Heart left ventricle (tissue), 16 donors: ENCODE measurements at regions not wholly inside any gene's neighbourhood (a gene's known extent, or its start where the extent isn't known, plus 50 kb on each side); places are given as distances from the start of the nearest gene placed in this dataset.
A peak's percentile ranks its signal among the peaks of the same experiment; 100 is the strongest.

Source experiments
- ATAC-seq, 4 donors: fragments of 200-7000 bp; cut with Tn5 transposase; one replicate each; pipeline ENCODE4 v1.9.1; 2020 to 2022; ENCODE audit warnings: moderate library complexity in 4 of 4, mild to moderate bottlenecking in 3 of 4, moderate number of reproducible peaks in 1 of 4
- DNase-seq, 5 donors: peaks; one replicate each; pipeline ENCODE4 v3.0.0-alpha.2; 2020
- H3K27ac ChIP-seq, 12 donors: fragments of 200-600 bp; sonication (generic) in 4 of 12; one replicate each; pipeline versions ENCODE4 v1.5.0 to v1.8.0; 2016 to 2022; ENCODE audit warnings: mild to moderate bottlenecking in 2 of 12
- H3K27me3 ChIP-seq, 9 donors: fragments of 200-600 bp; sonication (generic) in 2 of 9; one replicate each; pipeline versions ENCODE4 v1.5.1 to v1.8.0; 2016 to 2022; ENCODE audit warnings: mild to moderate bottlenecking in 3 of 9
- H3K36me3 ChIP-seq, 9 donors: fragments of 200-600 bp; sonication (generic) in 2 of 9; one replicate each; pipeline versions ENCODE4 v1.5.0 to v1.8.0; 2018 to 2022; ENCODE audit warnings: mild to moderate bottlenecking in 2 of 9
- H3K4me1 ChIP-seq, 12 donors: fragments of 200-600 bp; sonication (generic) in 4 of 12; one replicate each; pipeline versions ENCODE4 v1.5.0 to v1.8.0; 2016 to 2022; ENCODE audit warnings: mild to moderate bottlenecking in 3 of 12
- H3K4me3 ChIP-seq, 12 donors: fragments of 200-600 bp; sonication (generic) in 4 of 12; one replicate each; pipeline versions ENCODE4 v1.5.0 to v1.8.0; 2017 to 2022; ENCODE audit warnings: mild to moderate bottlenecking in 9 of 12, moderate library complexity in 4 of 12
- H3K9me3 ChIP-seq, 12 donors: fragments of 200-600 bp; sonication (generic) in 4 of 12; one replicate each; pipeline versions ENCODE4 v1.5.0 to v1.8.0; 2016 to 2022; ENCODE audit warnings: mild to moderate bottlenecking in 1 of 12
- CTCF ChIP-seq, 12 donors: fragments of 200-600 bp; sonication (generic) in 4 of 12; IDR thresholded peaks; one replicate each; pipeline versions ENCODE4 v1.5.0 to v1.8.0; 2018 to 2022; ENCODE audit warnings: antibody characterized with exemption in 12 of 12, mild to moderate bottlenecking in 5 of 12
- POLR2A ChIP-seq, 2 donors: fragments of 450-650 bp; IDR thresholded peaks; one replicate each; pipeline ENCODE4 v1.6.1; 2017; ENCODE audit warnings: antibody characterized with exemption in 2 of 2, mild to moderate bottlenecking in 2 of 2, moderate library complexity in 2 of 2
- whole genome bisulfite sequencing, 4 donors: extraction: QIAGEN DNeasy Blood & Tissue Kit in 2 of 4; methylation state at CpG; one replicate each; pipeline versions ENCODE4 v1.1.5 to v1.1.7; 2013 to 2018; 5-methylcytosine and 5-hydroxymethylcytosine counted together
- intact Hi-C, 10 donors: fragments of 100-400 bp; cut with DNase I; formaldehyde crosslinking; loops; one replicate each; pipeline versions ENCODE4 v1.11.1 to v1.14.2; 2022
- donor health status: ischemic (EF 13 %, LVEDD 7.1; RV severe dilation, severe dysfunction).
- donor health status: healthy with polysubstance abuse.
- donor health status: DM: no; HTN: yes; CAD: no.
- donor health status: DM: no; HTN: no; CAD: no.
- donor health status: ischemic (EF 25% LVEDD 6.9; RV normal size, moderate dysfunction).
- donor health status: ischemic (EF 25% LVEDD 5.7; RV mildly dilated, moderate dysfunction).
- donor health status: healthy.
- donor health status: DM: yes; HTN: yes; CAD: no.
- donor health status: ischemic (EF 35%, LVEDD 5.7; RV mildly dilated, moderate dysfunction).
- donor health status: nonischemic (EF 11% LVEDD 7.7; RV severe dilation, severe dysfunction).
- donor health status: DM: yes; HTN: yes; CAD: no.
- donor health status: PGD.
- donor health status: ischemic (EF 29% LVEDD 5.4; RV normal size, mild dysfunction).
- donor health status: nonischemic (EF 23%, LVEDD 6.1; RV moderate dilation, normal function).

GRCh38 chr18:2035056-2035455 lies 536.2 kb downstream of the METTL4 start:
- H3K9me3 ChIP-seq: peaks cover 0 to 1% (median 0%) of the 10 kb centered on the region in 12 donors
- H3K27me3 ChIP-seq: no peaks in the 10 kb centered on the region
- intact Hi-C loops: no loop called here
- ATAC-seq (no peak), DNase-seq (no peak)
- no peak overlapping the region for H3K4me3 ChIP-seq
- WGBS, 4 donors: 87 to 91% (median 88%) methylated on average over 7 of the region's 7 CpGs
- H3K4me1 ChIP-seq: peaks cover 0 to 3% (median 0%) of the 10 kb centered on the region in 12 donors
- no peak overlapping the region for H3K27ac ChIP-seq
- TF ChIP-seq CTCF (IDR thresholded peaks at IDR 0.05) (no peak), POLR2A (IDR thresholded peaks at IDR 0.05) (no peak)
- H3K36me3 ChIP-seq: no peaks in the 10 kb centered on the region

- peaks cover 0 to 9% (median 0%) of the 10 kb centered on the region in 12 donors for H3K9me3 ChIP-seq
- H3K27ac ChIP-seq: no peak overlapping the region
- no peak overlapping the region for H3K4me3 ChIP-seq
- WGBS, 4 donors: 73 to 80% (median 80%) methylated on average over 3 of the region's 3 CpGs
- ATAC-seq: no peak
- no peaks in the 10 kb centered on the region for H3K27me3 ChIP-seq
- H3K4me1 ChIP-seq: peaks cover 0 to 3% (median 0%) of the 10 kb centered on the region in 12 donors
- TF ChIP-seq POLR2A (IDR thresholded peaks at IDR 0.05) (no peak), CTCF (IDR thresholded peaks at IDR 0.05) (no peak)
- no peak for DNase-seq
- intact Hi-C loops: loop anchor here in 1 of 10 donors (2.0 kb wide), 1 partner anchor 21 kb away; no protein-coding TSS in a partner anchor
- no peaks in the 10 kb centered on the region for H3K36me3 ChIP-seq
Measured at GRCh38 chr18:2036086-2036485, 535.2 kb downstream of the METTL4 start.

GRCh38 chr18:2040279-2040678 lies 531.0 kb downstream of the METTL4 start:
- intact Hi-C loops: no loop called here
- no peak overlapping the region for H3K4me3 ChIP-seq
- no peaks in the 10 kb centered on the region for H3K36me3 ChIP-seq
- H3K9me3 ChIP-seq: peaks cover 0 to 9% (median 0%) of the 10 kb centered on the region in 12 donors
- TF ChIP-seq POLR2A (IDR thresholded peaks at IDR 0.05) (no peak), CTCF (IDR thresholded peaks at IDR 0.05) (no peak)
- H3K27me3 ChIP-seq: no peaks in the 10 kb centered on the region
- 82 to 86% (median 84%) methylated on average over 3 of the region's 3 CpGs for WGBS, 4 donors
- H3K27ac ChIP-seq: no peak overlapping the region
- no peaks in the 10 kb centered on the region for H3K4me1 ChIP-seq
- DNase-seq (no peak), ATAC-seq (no peak)

- ATAC-seq: peak in 2 of 4 donors; percentile 22 to 85
Measured at GRCh38 chr18:2049986-2050385, 521.3 kb downstream of the METTL4 start.

More at GRCh38 chr18:2049986-2050385, 521.3 kb downstream of the METTL4 start:
- DNase-seq: no peak
- Histone ChIP-seq H3K36me3 (no peaks in the 10 kb centered on the region), H3K27me3 (no peaks in the 10 kb centered on the region), H3K9me3 (peaks cover 0 to 14% (median 0%) of the 10 kb centered on the region in 12 donors), H3K4me3 (no peak overlapping the region), H3K4me1 (peaks cover 0 to 9% (median 4%) of the 10 kb centered on the region in 12 donors), H3K27ac (no peak overlapping the region)
- 37 to 49% (median 47%) methylated on average over 4 of the region's 4 CpGs for WGBS, 4 donors
- no peak for TF ChIP-seq POLR2A (IDR thresholded peaks at IDR 0.05)
- TF ChIP-seq CTCF (IDR thresholded peaks at IDR 0.05): no peak
- intact Hi-C loops: no loop called here
